ENCODE measurements at regions not wholly inside any gene's neighbourhood (a gene's known extent, or its start where the extent isn't known, plus 50 kb on each side); places are given as distances from the start of the nearest gene placed in this dataset.

DNA sequence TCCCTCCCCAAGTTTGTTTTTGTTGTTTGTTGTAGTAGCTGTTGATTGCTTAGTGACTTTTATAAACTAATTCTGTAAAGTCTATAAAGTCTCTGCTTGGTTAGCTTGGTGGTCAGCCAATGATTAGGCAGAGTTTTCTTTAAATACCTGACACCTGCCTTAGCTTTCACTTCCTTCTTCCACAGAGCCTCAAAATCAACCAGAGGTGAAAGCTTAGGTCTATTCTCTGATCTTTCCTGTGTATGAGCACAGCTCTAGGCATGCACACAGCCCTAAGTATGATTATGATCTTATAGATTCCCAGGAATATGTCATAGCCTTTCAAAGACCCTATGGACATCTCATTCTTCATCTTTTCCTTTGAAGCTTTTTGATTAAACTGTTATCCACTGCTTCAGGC lies 514.7 kb downstream of the AACS start:
- peaks cover 6 to 40% (median 33%) of the 10 kb centered on the region in 8 donors for H3K9me3 ChIP-seq
- no peaks in the 10 kb centered on the region for H3K4me1 ChIP-seq
- no peak overlapping the region for H3K4me3 ChIP-seq
- TF ChIP-seq, protein P1, sequence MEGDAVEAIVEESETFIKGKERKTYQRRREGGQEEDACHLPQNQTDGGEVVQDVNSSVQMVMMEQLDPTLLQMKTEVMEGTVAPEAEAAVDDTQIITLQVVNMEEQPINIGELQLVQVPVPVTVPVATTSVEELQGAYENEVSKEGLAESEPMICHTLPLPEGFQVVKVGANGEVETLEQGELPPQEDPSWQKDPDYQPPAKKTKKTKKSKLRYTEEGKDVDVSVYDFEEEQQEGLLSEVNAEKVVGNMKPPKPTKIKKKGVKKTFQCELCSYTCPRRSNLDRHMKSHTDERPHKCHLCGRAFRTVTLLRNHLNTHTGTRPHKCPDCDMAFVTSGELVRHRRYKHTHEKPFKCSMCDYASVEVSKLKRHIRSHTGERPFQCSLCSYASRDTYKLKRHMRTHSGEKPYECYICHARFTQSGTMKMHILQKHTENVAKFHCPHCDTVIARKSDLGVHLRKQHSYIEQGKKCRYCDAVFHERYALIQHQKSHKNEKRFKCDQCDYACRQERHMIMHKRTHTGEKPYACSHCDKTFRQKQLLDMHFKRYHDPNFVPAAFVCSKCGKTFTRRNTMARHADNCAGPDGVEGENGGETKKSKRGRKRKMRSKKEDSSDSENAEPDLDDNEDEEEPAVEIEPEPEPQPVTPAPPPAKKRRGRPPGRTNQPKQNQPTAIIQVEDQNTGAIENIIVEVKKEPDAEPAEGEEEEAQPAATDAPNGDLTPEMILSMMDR (IDR thresholded peaks at IDR 0.05 in 8 of 11, conservative IDR thresholded peaks at IDR 0.05 in 3 of 11) = no peak
- TF ChIP-seq POLR2A (IDR thresholded peaks at IDR 0.05) (no peak), POLR2AphosphoS5 (IDR thresholded peaks at IDR 0.05) (no peak)
- no peaks in the 10 kb centered on the region for H3K36me3 ChIP-seq
- no peak for DNase-seq
- no peaks in the 10 kb centered on the region for H3K27me3 ChIP-seq (replicated peaks in 1 of 7)
- H3K27ac ChIP-seq = no peak overlapping the region
- intact Hi-C loops (cut with DNase I; ENCODE audit: low total_unique reads) = no loop called here

DNA sequence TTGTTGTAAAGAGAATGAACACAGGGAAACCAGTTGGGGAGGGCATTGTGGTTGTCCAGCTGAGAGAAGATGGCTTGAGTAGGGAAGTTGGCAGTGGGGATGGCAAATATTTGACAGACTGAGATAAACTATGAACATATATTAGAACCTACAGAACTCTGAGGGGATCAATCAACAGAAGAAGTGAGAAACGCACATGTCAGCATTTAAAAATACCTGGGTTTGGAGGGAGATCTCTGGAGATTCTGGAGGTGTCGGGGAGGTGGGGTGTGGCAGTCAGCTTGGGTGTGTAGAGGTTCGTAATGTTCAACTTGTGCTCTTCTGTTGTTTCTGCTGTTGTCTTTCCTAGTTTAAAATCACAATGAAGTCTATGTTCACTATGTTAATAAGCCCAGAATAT lies 517.8 kb downstream of the AACS start:
- TF ChIP-seq POLR2AphosphoS5 (IDR thresholded peaks at IDR 0.05) (no peak), POLR2A (IDR thresholded peaks at IDR 0.05) (no peak)
- TF ChIP-seq, protein P1 (IDR thresholded peaks at IDR 0.05 in 8 of 11, conservative IDR thresholded peaks at IDR 0.05 in 3 of 11) = no peak
- WGBS, 5 donors = 78 to 90% (median 85%) methylated on average over 3 of the region's 3 CpGs
- Histone ChIP-seq H3K27me3 (replicated peaks in 1 of 7) (no peaks in the 10 kb centered on the region), H3K27ac (no peak overlapping the region), H3K4me3 (no peak overlapping the region), H3K4me1 (no peaks in the 10 kb centered on the region), H3K9me3 (peaks cover 6 to 33% (median 27%) of the 10 kb centered on the region in 8 donors), H3K36me3 (no peaks in the 10 kb centered on the region)
- DNase-seq = no peak
- intact Hi-C loops (cut with DNase I; ENCODE audit: low total_unique reads) = no loop called here

DNA sequence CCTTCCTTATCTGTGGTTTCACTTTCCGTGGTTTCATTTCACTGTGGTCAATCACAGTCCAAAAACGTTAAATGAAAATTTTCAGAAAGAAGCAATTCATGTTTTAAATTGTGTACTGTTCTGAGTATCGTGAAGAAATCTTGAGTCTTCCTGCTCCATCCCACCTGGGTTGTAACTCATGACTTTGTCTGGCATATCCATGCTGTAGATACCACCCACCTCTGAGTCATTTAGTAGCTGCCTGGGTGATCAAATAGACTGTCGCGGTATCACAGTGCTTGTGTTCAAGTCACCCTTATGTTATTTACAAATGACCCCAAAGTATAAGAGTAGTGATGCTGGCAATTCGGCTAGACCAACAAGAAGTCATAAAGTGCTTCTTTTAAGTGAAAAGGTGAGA lies 521.2 kb downstream of the AACS start:
- no peaks in the 10 kb centered on the region for H3K4me1 ChIP-seq
- TF ChIP-seq POLR2AphosphoS5 (IDR thresholded peaks at IDR 0.05) (no peak), POLR2A (IDR thresholded peaks at IDR 0.05) (no peak)
- TF ChIP-seq, protein P1 (IDR thresholded peaks at IDR 0.05 in 8 of 11, conservative IDR thresholded peaks at IDR 0.05 in 3 of 11) = no peak
- H3K27ac ChIP-seq = no peak overlapping the region
- no peaks in the 10 kb centered on the region for H3K36me3 ChIP-seq
- intact Hi-C loops (cut with DNase I; ENCODE audit: low total_unique reads) = no loop called here
- no peaks in the 10 kb centered on the region for H3K27me3 ChIP-seq (replicated peaks in 1 of 7)
- 65 to 81% (median 71%) methylated on average over 6 of the region's 6 CpGs for WGBS, 5 donors
- peaks cover 0 to 4% (median 0%) of the 10 kb centered on the region in 8 donors for H3K9me3 ChIP-seq
- no peak for DNase-seq
- no peak overlapping the region for H3K4me3 ChIP-seq

DNA sequence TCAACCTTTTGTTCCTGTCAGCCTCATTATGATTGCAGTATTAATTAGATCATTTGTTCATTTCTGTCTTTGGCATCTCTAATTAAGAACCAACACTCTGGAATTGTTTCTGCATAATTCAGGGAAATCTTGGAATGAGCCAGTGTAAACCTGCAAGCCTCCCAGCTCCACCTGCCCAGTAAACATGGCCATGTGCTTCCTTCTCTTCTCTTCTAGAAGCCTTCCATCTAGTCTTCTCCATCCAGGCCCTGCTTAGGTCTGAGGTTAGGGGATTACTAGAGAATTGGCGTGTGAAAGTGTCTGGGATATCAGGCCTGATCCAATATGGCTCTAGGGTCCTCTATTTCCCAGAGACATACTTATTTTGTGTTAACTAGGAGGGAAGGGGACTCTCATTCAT lies 528.0 kb downstream of the AACS start:
- no peaks in the 10 kb centered on the region for H3K4me1 ChIP-seq
- no peak overlapping the region for H3K27ac ChIP-seq
- H3K4me3 ChIP-seq = no peak overlapping the region
- TF ChIP-seq POLR2A (IDR thresholded peaks at IDR 0.05) (no peak), POLR2AphosphoS5 (IDR thresholded peaks at IDR 0.05) (no peak)
- no peaks in the 10 kb centered on the region for H3K27me3 ChIP-seq (replicated peaks in 1 of 7)
- intact Hi-C loops (cut with DNase I; ENCODE audit: low total_unique reads) = no loop called here
- DNase-seq = no peak
- no peaks in the 10 kb centered on the region for H3K36me3 ChIP-seq
- 26 to 84% (median 76%) methylated on average over 1 of the region's 1 CpG for WGBS, 5 donors
- peaks cover 0 to 33% (median 16%) of the 10 kb centered on the region in 8 donors for H3K9me3 ChIP-seq

DNA sequence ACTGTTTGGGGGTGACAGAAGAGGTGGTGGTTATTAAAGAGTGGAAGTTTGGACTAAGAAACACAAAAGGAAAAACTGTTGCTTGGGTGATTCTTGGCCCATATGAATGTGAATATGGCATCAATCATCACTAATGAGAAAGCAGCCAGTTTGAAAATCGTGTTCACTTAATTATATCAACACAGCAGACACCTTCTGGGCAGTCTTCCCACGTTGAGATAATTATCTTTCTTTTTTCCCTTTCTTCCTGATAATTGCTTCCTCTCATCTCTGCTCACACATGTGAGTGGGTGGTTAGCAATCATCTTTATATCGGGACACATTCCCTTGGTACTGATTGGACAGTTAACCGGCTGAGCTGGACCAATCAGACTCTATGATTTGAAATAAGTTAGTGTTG lies 539.7 kb downstream of the AACS start:
- H3K9me3 ChIP-seq = peaks cover 0 to 16% (median 0%) of the 10 kb centered on the region in 8 donors
- H3K4me3 ChIP-seq = no peak overlapping the region
- no peaks in the 10 kb centered on the region for H3K27me3 ChIP-seq (replicated peaks in 1 of 7)
- 53 to 69% (median 59%) methylated on average over 4 of the region's 4 CpGs for WGBS, 5 donors
- DNase-seq = no peak
- no peaks in the 10 kb centered on the region for H3K36me3 ChIP-seq
- TF ChIP-seq POLR2A (IDR thresholded peaks at IDR 0.05) = no peak
- intact Hi-C loops (cut with DNase I; ENCODE audit: low total_unique reads) = no loop called here
- H3K27ac ChIP-seq = no peak overlapping the region
- H3K4me1 ChIP-seq = no peaks in the 10 kb centered on the region
